HG02852 (cell line): ENCODE measurements at regions not wholly inside any gene's neighbourhood (a gene's known extent, or its start where the extent isn't known, plus 50 kb on each side); places are given as distances from the start of the nearest gene placed in this dataset.
"Not testable (repeated sequence)": the region's sequence is repeated elsewhere in the genome, so short reads cannot be mapped to it uniquely, and the experiment has no call there.

Experiments used
- ATAC-seq: cut with Tn5 transposase; IDR thresholded peaks from one replicate; pipeline ENCODE4 v1.9.1; 2021; ENCODE audit warnings: mild to moderate bottlenecking, moderate library complexity; ENCODE audit not compliant: unreplicated experiment

GRCh38 chr4:10281996-10282395, 165.4 kb upstream of the WDR1 start:
- ATAC-seq: no peak

- ATAC-seq: no peak
These were observed 162.7 kb upstream of the WDR1 start for GRCh38 chr4:10279261-10279660.

GRCh38 chr4:10278071-10278470, 161.5 kb upstream of the WDR1 start:
- ATAC-seq: no peak

DNA sequence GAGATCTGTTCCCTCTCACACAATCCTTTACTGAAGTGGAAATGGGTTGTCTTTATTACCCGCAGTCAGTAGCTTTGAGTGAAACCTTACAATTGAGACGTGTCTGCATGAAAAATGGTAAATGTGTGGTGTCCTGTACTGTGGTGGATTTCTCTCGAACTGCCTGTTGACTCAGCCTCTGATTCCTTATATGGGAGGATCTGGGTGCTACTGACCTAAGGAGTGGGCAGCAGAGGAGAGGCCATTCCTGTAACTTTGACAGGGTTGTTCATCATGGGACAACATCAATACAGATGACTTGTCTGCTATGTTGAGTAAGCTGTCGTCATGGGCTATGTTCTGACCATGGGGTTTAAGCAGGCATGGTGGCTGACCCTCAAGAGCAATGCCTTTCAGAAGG, 159.6 kb upstream of the WDR1 start:
- no peak for ATAC-seq

DNA sequence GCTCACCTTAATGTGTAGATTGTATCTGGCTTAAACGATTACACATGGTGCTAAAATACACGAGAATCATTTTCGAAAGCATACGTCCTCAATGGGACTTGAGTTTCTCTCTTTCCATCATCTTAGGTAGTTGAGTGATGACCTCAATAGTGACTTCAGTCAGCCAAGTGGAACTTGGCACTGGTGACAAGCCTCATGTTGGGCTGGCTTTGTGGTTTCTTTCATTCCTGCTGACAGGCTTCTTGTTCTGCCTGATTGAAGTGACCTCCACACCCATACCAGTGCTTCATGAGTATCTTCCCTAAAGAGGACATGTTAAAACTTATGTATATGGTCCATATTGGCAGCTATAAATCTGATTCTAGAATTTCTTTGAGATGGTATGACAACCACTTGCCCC, 159.1 kb upstream of the WDR1 start:
- no peak for ATAC-seq

DNA sequence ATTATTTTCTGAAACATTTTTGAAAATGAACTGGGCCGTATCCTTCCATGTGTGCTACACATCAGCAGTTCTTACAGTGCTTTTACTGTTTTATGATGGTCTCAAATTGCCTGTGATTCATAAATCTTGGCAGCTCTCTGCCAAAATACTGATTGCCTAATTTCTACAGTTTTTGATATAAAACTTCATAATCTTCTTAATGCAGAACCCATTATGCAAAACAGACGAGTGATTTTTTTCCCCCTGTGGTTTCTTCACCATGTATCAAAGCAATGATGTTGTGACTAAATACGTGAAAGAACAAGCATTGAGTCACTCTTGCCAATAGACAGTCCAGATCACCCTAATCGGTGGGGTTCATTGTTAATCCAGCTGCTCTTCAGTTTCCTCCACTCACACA, 156.4 kb upstream of the WDR1 start:
- no peak for ATAC-seq

DNA sequence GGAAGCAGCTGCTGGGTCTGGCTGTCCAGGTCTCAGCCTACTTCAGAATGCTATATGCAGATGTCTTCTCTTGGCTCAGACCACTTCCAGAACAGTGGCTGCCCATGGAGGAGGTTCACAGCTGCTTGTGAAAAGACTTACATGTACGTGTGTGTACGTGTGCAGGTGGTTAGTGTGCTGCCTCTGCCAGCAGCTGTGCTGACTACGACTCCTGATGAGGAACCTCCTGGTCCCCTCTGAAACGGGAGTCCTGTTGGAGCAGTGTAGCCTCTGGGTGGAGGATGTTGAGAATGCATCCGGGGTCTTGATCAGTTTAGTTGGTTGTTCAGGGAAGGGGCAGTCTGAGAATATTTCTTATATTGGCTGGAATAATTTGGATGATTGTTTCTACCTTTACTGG, 155.9 kb upstream of the WDR1 start:
- ATAC-seq: no peak

DNA sequence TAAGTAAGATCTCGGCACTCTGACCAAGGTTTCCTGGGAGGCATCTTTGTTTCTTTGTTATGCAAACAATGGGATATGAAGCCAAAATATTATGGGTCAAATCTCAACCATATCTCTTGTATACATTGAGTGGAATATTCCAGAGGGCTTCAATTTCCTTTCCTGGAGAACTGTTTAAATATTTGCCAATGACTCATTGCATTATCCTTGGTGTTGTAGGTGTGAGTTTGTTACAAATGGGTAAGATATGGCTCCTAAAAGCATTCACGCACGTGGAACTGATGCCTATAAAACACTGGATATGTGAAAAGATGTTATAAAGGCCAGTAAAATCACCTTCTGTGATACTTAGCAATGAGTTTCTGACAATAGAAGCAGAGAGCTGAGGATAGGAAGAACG, 150.5 kb upstream of the WDR1 start:
- no peak for ATAC-seq

DNA sequence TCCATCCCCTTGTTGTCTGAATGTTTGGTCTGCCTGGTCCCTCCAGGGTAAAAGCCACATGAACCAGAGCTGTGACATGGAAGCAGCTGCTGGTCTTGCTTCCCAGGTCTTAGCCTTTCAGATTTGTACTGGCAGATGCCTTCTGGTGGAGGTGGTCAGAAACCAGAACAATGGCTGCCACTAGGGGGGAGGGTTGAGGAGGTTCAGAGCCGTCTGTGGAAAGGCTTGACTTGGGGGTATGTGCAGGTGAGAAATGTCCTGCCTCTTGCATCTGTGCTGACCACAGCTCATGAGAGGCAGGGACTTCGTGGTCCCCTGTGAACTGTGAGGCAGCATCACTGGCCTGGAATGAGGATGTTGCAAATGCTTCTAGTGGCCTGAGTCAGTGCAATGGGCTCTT, 144.2 kb upstream of the WDR1 start:
- ATAC-seq: no peak

DNA sequence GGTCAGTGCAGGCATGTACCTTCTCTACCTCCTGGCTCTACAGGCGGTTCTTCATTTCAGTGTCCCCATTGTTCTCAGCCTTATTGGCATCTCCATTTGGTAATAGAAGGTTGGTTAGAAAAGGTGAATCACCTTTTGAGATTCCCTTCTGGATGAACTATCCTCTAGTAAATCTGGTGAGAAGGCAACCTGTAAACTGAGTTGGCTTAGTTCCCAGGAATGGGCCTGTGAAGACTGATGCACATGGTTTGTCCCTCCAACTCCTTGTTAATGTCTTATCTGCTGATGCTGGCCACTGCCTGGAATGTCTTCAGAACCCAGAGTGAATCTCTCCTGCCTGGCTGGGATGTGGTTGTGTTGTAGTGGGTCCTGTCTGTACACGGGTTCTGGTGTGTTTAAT, 143.4 kb upstream of the WDR1 start:
- no peak for ATAC-seq

DNA sequence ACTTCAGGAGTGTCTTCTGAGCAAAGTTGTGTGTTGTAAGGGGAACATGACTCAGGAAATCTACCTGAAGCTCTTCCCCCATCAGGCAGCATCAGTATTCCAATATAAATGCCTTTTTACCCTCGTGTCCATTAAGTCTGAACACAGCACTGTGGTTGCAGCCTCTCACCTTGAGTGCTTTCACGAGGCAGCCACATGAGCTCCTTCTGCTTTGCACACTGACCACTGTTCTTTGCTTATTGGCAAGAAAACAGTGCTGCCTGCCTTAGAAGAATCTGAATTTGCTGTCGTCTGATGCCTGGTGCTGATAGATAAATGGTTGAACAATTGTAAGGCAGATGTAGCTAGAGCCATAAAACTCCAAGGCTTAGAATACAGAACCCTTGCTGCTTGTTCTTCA, 139.6 kb upstream of the WDR1 start:
- no peak for ATAC-seq

- no peak for ATAC-seq
These were observed 137.2 kb upstream of the WDR1 start for GRCh38 chr4:10253765-10254164.

DNA sequence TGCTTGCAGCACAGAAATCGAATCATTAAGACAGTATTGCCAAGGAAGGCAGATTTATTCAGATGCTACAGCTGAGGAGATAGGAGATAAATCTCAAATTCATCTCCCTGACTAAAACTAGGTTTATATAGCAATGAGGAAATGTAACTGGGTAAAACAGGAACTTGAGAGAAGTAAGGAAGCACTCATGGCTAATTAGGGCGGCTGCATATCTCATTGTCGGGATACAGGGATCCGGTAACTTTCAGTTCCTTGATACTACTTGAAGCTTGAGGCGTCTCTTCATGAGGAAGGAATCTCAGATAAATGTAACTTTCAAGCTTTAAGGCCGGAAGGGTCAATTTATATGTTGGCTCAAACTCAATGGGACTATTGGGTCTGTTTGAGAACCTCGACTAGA, 129.2 kb upstream of the WDR1 start:
- ATAC-seq: no peak

- ATAC-seq: no peak
These were observed 127.3 kb upstream of the WDR1 start for GRCh38 chr4:10243856-10244255.

GRCh38 chr4:10240691-10241090, 124.1 kb upstream of the WDR1 start:
- ATAC-seq: no peak

GRCh38 chr4:10239982-10240654, 123.5 kb upstream of the WDR1 start:
- no peak for ATAC-seq

DNA sequence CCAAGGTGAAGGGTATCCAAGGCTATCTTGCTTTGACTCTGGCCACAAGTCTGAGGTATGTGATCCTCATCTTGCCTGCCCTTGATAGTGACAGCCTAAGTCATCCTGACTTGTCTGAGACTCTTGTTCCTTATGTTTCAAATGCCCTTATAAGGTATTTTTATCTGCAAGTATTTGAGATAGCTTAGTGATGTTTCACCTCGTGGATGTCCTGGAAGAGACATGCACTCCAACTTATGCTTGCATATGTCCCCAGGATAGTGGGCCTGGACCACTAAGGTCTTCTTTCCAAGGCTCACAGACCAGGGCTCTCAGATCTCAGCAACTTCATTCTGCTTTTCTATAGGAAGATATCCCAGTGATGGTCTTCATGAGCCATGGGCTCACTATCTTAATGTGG, 120.5 kb upstream of the WDR1 start:
- ATAC-seq: no peak

- ATAC-seq: no peak
These were observed 115.5 kb upstream of the WDR1 start for GRCh38 chr4:10232114-10232513.

DNA sequence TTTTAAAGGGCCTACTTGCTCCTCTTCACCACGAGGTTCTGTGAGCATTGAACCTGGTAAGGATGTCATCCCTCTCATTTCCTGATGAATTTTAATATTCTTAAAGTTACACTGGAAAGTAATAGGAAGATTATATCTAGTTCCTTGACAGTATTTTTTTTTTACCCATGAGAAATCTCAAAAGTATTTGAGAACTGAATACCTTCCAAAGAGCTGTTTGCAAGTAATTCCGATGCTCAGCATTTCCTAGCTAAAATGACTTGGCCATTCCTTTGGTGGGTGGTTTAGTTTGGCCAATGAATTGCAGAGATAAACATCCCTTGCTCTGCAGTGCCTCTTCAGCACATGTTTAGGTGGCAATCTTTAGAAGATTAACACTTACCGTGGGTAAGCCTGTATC, 110.2 kb upstream of the WDR1 start:
- no peak for ATAC-seq

DNA sequence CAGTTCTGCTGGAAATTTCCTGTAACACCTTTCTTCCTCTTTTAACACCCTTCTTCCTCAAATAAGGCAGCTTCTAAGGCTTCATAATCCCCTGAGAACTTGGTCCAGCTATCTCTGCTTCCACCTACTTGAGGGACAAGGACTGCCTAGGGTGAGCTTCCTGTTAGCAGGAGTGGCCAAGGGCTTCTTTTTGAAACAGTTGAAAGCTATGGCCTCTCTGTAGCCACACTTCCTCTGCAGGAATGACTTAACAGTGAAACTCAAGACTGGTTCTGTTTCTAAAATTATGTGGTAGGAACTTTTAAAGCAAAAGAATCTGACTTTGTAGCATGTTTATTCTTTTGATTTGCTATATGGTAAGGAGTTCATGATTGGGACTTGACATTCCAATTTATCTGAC, 108.5 kb upstream of the WDR1 start:
- ATAC-seq: no peak

GRCh38 chr4:10223782-10224181, 107.2 kb upstream of the WDR1 start:
- ATAC-seq: no peak

- not testable (repeated sequence) for ATAC-seq
These were observed 96.9 kb upstream of the WDR1 start for GRCh38 chr4:10213481-10213880.

- ATAC-seq: no peak
These were observed 96.3 kb upstream of the WDR1 start for GRCh38 chr4:10212901-10213300.

GRCh38 chr4:10212400-10212799, 95.8 kb upstream of the WDR1 start:
- no peak for ATAC-seq
